ENCODE measurements at regions not wholly inside any gene's neighbourhood (a gene's known extent, or its start where the extent isn't known, plus 50 kb on each side); places are given as distances from the start of the nearest gene placed in this dataset.

GRCh38 chr10:131464789-131465188 lies 153.3 kb upstream of the TCERG1L start:
- H3K27ac Mint-ChIP-seq, result no peak overlapping the region
- CTCF ChIA-PET, result no interaction called here

GRCh38 chr10:131469551-131469950 lies 158.0 kb upstream of the TCERG1L start:
- H3K9me3 Mint-ChIP-seq, result no peaks in the 10 kb centered on the region
- H3K27me3 Mint-ChIP-seq, result no peaks in the 10 kb centered on the region
- H3K36me3 Mint-ChIP-seq (ENCODE audit: low read depth), result no peaks in the 10 kb centered on the region
- no peaks in the 10 kb centered on the region for H3K4me1 Mint-ChIP-seq
- H3K27ac Mint-ChIP-seq, result no peak overlapping the region
- DNase-seq, result no peak
- H3K4me3 Mint-ChIP-seq, result no peak overlapping the region
- ChIA-PET CTCF (no interaction called here), POLR2A (no interaction called here)

More at GRCh38 chr10:131464789-131465188, 153.3 kb upstream of the TCERG1L start:
- Mint-ChIP-seq H3K9me3 (no peaks in the 10 kb centered on the region), H3K4me1 (no peaks in the 10 kb centered on the region), H3K4me3 (no peak overlapping the region), H3K27me3 (no peaks in the 10 kb centered on the region), H3K36me3 (ENCODE audit: low read depth) (no peaks in the 10 kb centered on the region)
- POLR2A ChIA-PET, result no interaction called here
- no peak for DNase-seq

DNA sequence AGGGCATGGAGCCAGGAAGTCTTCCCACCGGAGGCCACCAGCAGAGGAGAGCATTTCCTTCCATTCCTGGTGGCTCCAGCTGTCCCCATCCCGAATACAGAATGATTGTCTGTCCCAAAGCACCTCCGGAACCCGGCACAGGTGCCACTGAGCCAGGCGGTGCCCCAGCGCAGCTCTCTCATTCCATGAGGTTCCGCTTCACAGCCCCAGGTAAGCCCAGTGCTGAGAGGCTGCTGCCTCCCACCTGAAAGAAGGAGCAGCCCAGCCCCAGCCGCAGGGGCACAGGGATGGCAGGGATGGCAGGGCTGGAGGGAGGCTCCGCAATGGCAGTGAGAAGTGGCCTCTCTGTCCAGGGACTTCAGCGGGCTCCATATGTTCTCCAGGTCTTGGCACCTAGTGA lies 162.1 kb upstream of the TCERG1L start:
- CTCF ChIA-PET, result no interaction called here
- H3K27me3 Mint-ChIP-seq, result no peaks in the 10 kb centered on the region
- no peaks in the 10 kb centered on the region for H3K9me3 Mint-ChIP-seq
- H3K27ac Mint-ChIP-seq, result no peak overlapping the region
- no peaks in the 10 kb centered on the region for H3K4me1 Mint-ChIP-seq
- POLR2A ChIA-PET, result no interaction called here
- no peaks in the 10 kb centered on the region for H3K36me3 Mint-ChIP-seq (ENCODE audit: low read depth)
- no peak overlapping the region for H3K4me3 Mint-ChIP-seq
- DNase-seq, result no peak

DNA sequence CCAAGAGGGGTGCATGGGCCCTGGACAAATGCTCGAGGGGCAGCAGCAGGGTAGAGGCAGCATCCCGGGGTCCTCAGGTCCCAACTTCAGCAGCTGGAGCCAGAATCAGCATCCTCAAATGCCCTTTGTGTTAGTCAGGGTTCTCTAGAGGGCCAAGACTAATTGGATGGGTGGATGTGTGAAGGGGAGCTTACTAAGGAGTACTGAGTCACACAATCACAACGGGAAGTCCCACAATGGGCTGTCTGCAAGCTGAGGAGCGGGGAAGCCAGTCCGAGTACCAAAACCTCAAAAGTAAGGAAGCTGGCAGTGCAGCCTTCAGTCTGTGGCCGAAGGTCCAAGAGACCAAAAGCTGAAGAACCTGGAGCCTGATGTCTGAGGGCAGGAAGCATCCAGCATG lies 162.9 kb upstream of the TCERG1L start:
- Mint-ChIP-seq H3K4me3 (no peak overlapping the region), H3K27me3 (no peaks in the 10 kb centered on the region), H3K9me3 (no peaks in the 10 kb centered on the region), H3K36me3 (ENCODE audit: low read depth) (no peaks in the 10 kb centered on the region), H3K27ac (no peak overlapping the region), H3K4me1 (no peaks in the 10 kb centered on the region)
- ChIA-PET POLR2A (no interaction called here), CTCF (no interaction called here)
- DNase-seq, result no peak

- ChIA-PET POLR2A (no interaction called here), CTCF (no interaction called here)
- H3K36me3 Mint-ChIP-seq (ENCODE audit: low read depth), result no peaks in the 10 kb centered on the region
- DNase-seq, result no peak
- H3K4me3 Mint-ChIP-seq, result no peak overlapping the region
- H3K4me1 Mint-ChIP-seq, result no peaks in the 10 kb centered on the region
- H3K9me3 Mint-ChIP-seq, result no peaks in the 10 kb centered on the region
- no peak overlapping the region for H3K27ac Mint-ChIP-seq
- no peaks in the 10 kb centered on the region for H3K27me3 Mint-ChIP-seq
Observed at GRCh38 chr10:131475043-131475442, 163.5 kb upstream of the TCERG1L start.

GRCh38 chr10:131475803-131476202 lies 164.3 kb upstream of the TCERG1L start:
- H3K4me3 Mint-ChIP-seq, result no peak overlapping the region
- no peaks in the 10 kb centered on the region for H3K27me3 Mint-ChIP-seq
- no peak for DNase-seq
- H3K36me3 Mint-ChIP-seq (ENCODE audit: low read depth), result no peaks in the 10 kb centered on the region
- no peak overlapping the region for H3K27ac Mint-ChIP-seq
- H3K4me1 Mint-ChIP-seq, result no peaks in the 10 kb centered on the region
- H3K9me3 Mint-ChIP-seq, result no peaks in the 10 kb centered on the region
- POLR2A ChIA-PET, result no interaction called here
- CTCF ChIA-PET, result no interaction called here

- POLR2A ChIA-PET, result no interaction called here
- Mint-ChIP-seq H3K4me3 (no peak overlapping the region), H3K27me3 (no peaks in the 10 kb centered on the region), H3K4me1 (no peaks in the 10 kb centered on the region), H3K9me3 (no peaks in the 10 kb centered on the region), H3K36me3 (ENCODE audit: low read depth) (no peaks in the 10 kb centered on the region), H3K27ac (no peak overlapping the region)
- DNase-seq, result no peak
- CTCF ChIA-PET, result no interaction called here
Observed at GRCh38 chr10:131477457-131478121, 166.1 kb upstream of the TCERG1L start.

- DNase-seq, result no peak
- Mint-ChIP-seq H3K4me3 (no peak overlapping the region), H3K9me3 (peaks cover 6% of the 10 kb centered on the region), H3K27ac (no peak overlapping the region), H3K36me3 (ENCODE audit: low read depth) (no peaks in the 10 kb centered on the region), H3K27me3 (no peaks in the 10 kb centered on the region), H3K4me1 (no peaks in the 10 kb centered on the region)
- POLR2A ChIA-PET, result no interaction called here
- CTCF ChIA-PET, result no interaction called here
Observed at GRCh38 chr10:131478377-131478989, 167.0 kb upstream of the TCERG1L start.

- H3K4me3 Mint-ChIP-seq, result no peak overlapping the region
- no peaks in the 10 kb centered on the region for H3K4me1 Mint-ChIP-seq
- H3K9me3 Mint-ChIP-seq, result peaks cover 11% of the 10 kb centered on the region
- CTCF ChIA-PET, result interaction anchor here (0.6 to 0.7 kb wide), 2 partner anchors 32 to 741 kb away, joined by 3 to 4 read pairs; no protein-coding TSS in a partner anchor
- DNase-seq, result no peak
- POLR2A ChIA-PET, result interaction anchor here (0.7 kb wide), 1 partner anchor 307 kb away, joined by 4 read pairs; no protein-coding TSS in a partner anchor
- H3K27ac Mint-ChIP-seq, result no peak overlapping the region
- no peaks in the 10 kb centered on the region for H3K27me3 Mint-ChIP-seq
- H3K36me3 Mint-ChIP-seq (ENCODE audit: low read depth), result no peaks in the 10 kb centered on the region
Observed at GRCh38 chr10:131480066-131480465, 168.5 kb upstream of the TCERG1L start.

DNA sequence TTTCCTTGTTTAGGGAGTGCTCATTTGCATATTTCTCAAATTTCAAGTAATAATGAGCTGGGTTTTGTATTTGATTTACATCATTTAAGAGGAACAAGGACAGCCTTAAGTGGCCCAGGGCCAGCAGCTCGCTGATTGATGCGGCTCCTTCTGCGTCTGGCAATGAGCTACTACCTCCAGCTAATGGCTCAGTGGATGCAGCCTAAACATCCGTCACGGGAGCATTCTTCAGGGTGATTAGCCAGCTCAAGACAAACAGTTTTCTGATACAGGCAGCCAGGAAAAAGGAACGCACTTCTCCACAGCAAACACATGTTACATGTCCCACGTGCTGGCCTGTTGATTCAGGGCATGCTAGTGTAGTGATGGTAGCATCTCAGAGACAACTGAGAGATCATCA lies 169.3 kb upstream of the TCERG1L start:
- Mint-ChIP-seq H3K27me3 (no peaks in the 10 kb centered on the region), H3K4me1 (no peaks in the 10 kb centered on the region), H3K4me3 (no peak overlapping the region), H3K9me3 (peaks cover 11% of the 10 kb centered on the region), H3K36me3 (ENCODE audit: low read depth) (no peaks in the 10 kb centered on the region), H3K27ac (no peak overlapping the region)
- ChIA-PET POLR2A (no interaction called here), CTCF (no interaction called here)
- no peak for DNase-seq

DNA sequence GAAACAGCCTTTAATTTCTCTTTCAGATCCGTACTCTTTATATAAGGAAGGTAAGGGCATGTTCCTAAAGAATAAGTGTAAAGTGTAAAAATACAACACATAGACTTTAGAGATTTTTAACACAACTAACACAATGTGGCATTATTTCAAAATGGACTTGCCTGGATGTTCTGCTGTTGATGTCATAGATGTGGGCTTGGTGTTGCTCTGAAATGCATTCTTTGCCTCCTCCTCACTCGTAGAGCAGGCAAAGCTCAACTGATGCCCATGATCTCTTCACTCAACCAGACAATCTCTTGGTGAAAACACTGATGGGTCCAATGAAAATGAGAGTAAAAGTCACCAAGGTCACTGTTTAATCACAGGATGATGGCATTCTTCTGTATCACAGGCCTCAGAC lies 174.2 kb upstream of the TCERG1L start:
- Mint-ChIP-seq H3K27ac (no peak overlapping the region), H3K9me3 (peaks cover 28% of the 10 kb centered on the region), H3K4me3 (no peak overlapping the region), H3K4me1 (no peaks in the 10 kb centered on the region), H3K27me3 (no peaks in the 10 kb centered on the region), H3K36me3 (ENCODE audit: low read depth) (no peaks in the 10 kb centered on the region)
- CTCF ChIA-PET, result no interaction called here
- no peak for DNase-seq
- POLR2A ChIA-PET, result no interaction called here

GRCh38 chr10:131487822-131488221 lies 176.3 kb upstream of the TCERG1L start:
- ChIA-PET CTCF (no interaction called here), POLR2A (no interaction called here)
- H3K27me3 Mint-ChIP-seq, result no peaks in the 10 kb centered on the region
- DNase-seq, result no peak
- no peaks in the 10 kb centered on the region for H3K36me3 Mint-ChIP-seq (ENCODE audit: low read depth)
- H3K4me3 Mint-ChIP-seq, result no peak overlapping the region
- no peaks in the 10 kb centered on the region for H3K4me1 Mint-ChIP-seq
- H3K9me3 Mint-ChIP-seq, result peaks cover 28% of the 10 kb centered on the region
- no peak overlapping the region for H3K27ac Mint-ChIP-seq

DNA sequence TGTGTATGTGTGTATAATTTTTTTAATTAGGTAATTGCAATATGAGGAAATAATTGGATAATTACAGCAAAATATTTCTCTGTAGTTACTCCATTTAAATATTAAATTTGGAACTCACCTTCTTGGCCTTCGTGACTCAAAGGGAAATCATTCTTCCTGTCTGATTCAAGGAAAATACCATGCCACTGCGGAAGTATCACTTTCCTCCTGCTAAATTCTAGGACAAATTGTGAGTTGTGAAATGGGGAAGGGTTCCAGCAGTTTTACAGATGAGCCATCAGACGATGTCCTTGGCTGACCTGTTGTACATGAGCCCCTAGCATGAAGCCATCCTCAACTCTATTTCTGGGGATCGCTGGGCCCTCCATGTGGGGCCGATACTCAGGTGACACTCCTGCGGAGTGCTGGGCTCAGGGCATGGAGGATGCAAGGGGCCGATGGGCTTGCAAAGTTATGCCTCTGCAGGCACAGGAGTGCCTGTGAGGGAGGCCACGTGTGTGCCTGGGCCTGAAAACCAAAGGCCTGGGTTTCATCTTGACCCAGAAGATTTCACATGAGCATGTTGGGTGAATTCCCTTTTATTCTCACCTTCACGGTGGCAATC lies 179.6 kb upstream of the TCERG1L start:
- no peak overlapping the region for H3K4me3 Mint-ChIP-seq
- DNase-seq, result no peak
- no peak overlapping the region for H3K27ac Mint-ChIP-seq
- H3K4me1 Mint-ChIP-seq, result no peaks in the 10 kb centered on the region
- no peaks in the 10 kb centered on the region for H3K27me3 Mint-ChIP-seq
- POLR2A ChIA-PET, result no interaction called here
- H3K36me3 Mint-ChIP-seq (ENCODE audit: low read depth), result no peaks in the 10 kb centered on the region
- peaks cover 15% of the 10 kb centered on the region for H3K9me3 Mint-ChIP-seq
- CTCF ChIA-PET, result no interaction called here
